ENCODE measurements at regions not wholly inside any gene's neighbourhood (a gene's known extent, or its start where the extent isn't known, plus 50 kb on each side); places are given as distances from the start of the nearest gene placed in this dataset.

DNA sequence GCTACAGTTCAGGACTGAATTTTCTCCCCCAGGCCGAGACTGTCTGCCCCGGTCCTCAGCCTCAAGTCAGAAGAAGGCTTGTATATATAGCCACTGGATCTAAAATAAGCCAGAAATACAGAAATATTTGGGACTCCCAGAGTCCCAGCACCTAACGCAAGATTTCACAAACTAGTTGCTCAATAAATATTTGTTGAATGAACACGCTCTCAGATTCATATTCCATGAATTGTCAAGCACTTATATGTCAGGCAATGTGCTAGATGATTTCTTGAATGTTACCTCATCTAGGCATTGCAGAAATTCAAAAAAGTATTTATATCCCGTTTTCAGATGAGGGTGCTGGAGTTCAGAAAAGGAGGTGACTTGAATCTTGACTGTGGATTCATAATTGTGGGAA, 163.7 kb upstream of the KLHL29 start:
- DNase-seq: no peak
- Histone ChIP-seq H3K36me3 (no peaks in the 10 kb centered on the region), H3K27ac (no peak overlapping the region), H3K4me3 (no peak overlapping the region), H3K9ac (ENCODE audit: low read depth in 2 of 2, low read length in 2 of 2) (no peak overlapping the region), H3K27me3 (no peaks in the 10 kb centered on the region), H3K4me1 (no peaks in the 10 kb centered on the region), H3K9me3 (no peaks in the 10 kb centered on the region)
- intact Hi-C loops (cut with DNase I): no loop called here
- TF ChIP-seq CTCF (IDR thresholded peaks at IDR 0.05): no peak

DNA sequence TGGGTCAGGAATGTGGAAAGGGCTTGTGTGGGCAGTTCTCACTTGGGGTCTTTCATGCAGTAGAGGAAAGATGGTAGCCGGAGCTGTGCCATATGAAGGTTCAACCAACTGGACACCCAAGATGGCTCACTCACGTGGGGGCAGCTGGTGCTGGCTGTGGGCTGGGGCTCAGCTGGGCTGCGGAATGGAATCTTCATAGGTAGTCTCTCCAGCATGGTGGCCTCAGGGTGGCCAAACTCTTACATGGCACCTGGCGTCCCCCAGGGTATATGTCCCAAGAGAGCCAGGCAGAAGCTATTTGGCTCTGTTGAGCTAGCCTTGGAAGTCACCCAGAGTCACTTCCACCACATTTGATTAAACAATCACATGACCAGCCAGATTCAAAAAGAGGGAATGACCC, 163.1 kb upstream of the KLHL29 start:
- Histone ChIP-seq H3K9ac (ENCODE audit: low read depth in 2 of 2, low read length in 2 of 2) (no peak overlapping the region), H3K36me3 (no peaks in the 10 kb centered on the region), H3K9me3 (no peaks in the 10 kb centered on the region), H3K4me3 (no peak overlapping the region), H3K27ac (no peak overlapping the region), H3K4me1 (no peaks in the 10 kb centered on the region), H3K27me3 (no peaks in the 10 kb centered on the region)
- no peak for DNase-seq
- intact Hi-C loops (cut with DNase I): no loop called here
- TF ChIP-seq CTCF (IDR thresholded peaks at IDR 0.05): no peak

DNA sequence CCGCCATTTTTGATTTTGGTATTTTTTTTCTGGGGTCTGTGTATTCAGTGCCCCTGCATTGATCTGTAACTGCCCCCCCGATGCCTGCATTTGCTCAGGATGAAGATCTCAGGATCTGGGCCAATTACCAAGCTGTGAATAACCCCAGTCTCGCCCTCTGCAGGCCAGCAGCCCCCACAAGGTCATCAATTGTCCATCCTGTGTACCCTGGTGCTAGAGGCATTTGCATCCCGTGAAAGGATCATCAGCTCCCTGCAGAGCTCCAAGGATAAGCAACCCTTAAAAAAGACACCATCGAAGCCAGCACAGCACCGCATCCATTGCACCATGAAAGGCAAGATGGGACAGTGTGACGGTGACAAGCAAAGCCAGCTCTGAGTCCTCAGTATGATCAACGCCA, 154.1 kb upstream of the KLHL29 start:
- no peak for TF ChIP-seq CTCF (IDR thresholded peaks at IDR 0.05)
- H3K9ac ChIP-seq (ENCODE audit: low read depth in 2 of 2, low read length in 2 of 2): no peak overlapping the region
- H3K27ac ChIP-seq: no peak overlapping the region
- no peaks in the 10 kb centered on the region for H3K36me3 ChIP-seq
- H3K4me1 ChIP-seq: no peaks in the 10 kb centered on the region
- DNase-seq: no peak
- H3K4me3 ChIP-seq: no peak overlapping the region
- H3K9me3 ChIP-seq: no peaks in the 10 kb centered on the region
- no peaks in the 10 kb centered on the region for H3K27me3 ChIP-seq
- intact Hi-C loops (cut with DNase I): no loop called here

DNA sequence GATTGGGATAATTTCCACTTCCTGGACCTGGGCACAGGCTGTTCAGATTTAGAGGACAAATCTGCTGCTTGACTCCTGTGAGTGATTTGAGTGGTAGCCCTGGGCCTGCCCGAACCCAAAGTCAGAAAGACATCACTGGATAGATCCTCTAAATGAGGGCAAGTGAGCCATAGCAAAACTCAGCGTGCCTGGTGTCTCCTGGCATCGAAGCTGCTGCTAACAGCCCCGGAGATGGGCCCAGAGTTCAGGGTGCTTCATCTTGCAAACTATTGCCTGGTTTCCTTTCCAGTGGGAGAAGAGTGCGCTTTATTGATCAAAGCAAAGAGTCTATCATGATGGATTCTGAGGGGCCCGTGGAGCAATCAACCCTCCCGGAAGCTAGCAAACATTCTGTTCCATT, 153.1 kb upstream of the KLHL29 start:
- DNase-seq: no peak
- no peaks in the 10 kb centered on the region for H3K9me3 ChIP-seq
- H3K4me3 ChIP-seq: no peak overlapping the region
- TF ChIP-seq CTCF (IDR thresholded peaks at IDR 0.05): no peak
- H3K4me1 ChIP-seq: no peaks in the 10 kb centered on the region
- H3K27me3 ChIP-seq: no peaks in the 10 kb centered on the region
- no peak overlapping the region for H3K9ac ChIP-seq (ENCODE audit: low read depth in 2 of 2, low read length in 2 of 2)
- H3K27ac ChIP-seq: no peak overlapping the region
- no peaks in the 10 kb centered on the region for H3K36me3 ChIP-seq
- intact Hi-C loops (cut with DNase I): no loop called here

DNA sequence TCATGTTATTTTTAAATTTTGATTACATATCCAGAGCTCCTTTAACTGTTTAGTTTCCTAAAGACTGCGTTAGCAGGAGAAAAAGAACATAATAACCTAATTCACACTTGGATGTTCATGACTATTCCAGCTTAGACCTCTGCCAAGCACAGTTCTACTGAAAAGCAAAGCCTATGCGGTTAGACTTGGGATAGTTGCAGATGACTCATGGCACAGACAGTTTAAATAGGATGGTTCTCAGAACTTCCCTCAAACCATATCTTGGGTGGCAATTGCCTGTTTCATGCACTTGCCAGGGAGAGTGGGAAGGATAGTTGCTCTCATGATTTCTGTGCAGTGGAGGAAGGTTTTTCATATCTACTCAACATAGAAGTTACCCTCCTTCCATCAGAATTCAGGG, 149.7 kb upstream of the KLHL29 start:
- H3K9me3 ChIP-seq: no peaks in the 10 kb centered on the region
- no peak for TF ChIP-seq CTCF (IDR thresholded peaks at IDR 0.05)
- no peak overlapping the region for H3K27ac ChIP-seq
- no peak overlapping the region for H3K9ac ChIP-seq (ENCODE audit: low read depth in 2 of 2, low read length in 2 of 2)
- H3K4me1 ChIP-seq: no peaks in the 10 kb centered on the region
- H3K36me3 ChIP-seq: no peaks in the 10 kb centered on the region
- intact Hi-C loops (cut with DNase I): no loop called here
- no peak for DNase-seq
- no peaks in the 10 kb centered on the region for H3K27me3 ChIP-seq
- H3K4me3 ChIP-seq: no peak overlapping the region

DNA sequence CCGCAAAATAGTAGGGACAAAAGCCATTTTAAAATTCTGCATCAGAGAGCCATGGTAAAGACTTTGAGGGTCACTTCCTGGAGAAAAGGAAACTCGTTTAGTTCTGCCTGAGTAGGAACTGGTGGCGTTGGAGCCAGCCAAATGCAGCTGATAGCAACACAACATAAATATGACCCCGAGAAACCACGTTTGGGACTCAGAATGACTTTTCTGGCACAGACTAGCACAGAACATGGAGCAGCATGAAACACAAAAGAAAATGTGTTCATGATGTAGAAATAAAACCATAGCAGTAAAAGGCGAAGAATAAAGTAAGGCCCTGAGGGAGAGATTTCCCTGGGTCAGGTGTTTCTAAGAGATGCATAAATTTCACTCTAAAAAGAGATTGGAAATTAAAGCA, 149.2 kb upstream of the KLHL29 start:
- intact Hi-C loops (cut with DNase I): no loop called here
- H3K4me1 ChIP-seq: no peaks in the 10 kb centered on the region
- no peak overlapping the region for H3K4me3 ChIP-seq
- no peak for DNase-seq
- TF ChIP-seq CTCF (IDR thresholded peaks at IDR 0.05): no peak
- no peak overlapping the region for H3K9ac ChIP-seq (ENCODE audit: low read depth in 2 of 2, low read length in 2 of 2)
- no peaks in the 10 kb centered on the region for H3K36me3 ChIP-seq
- H3K9me3 ChIP-seq: no peaks in the 10 kb centered on the region
- no peaks in the 10 kb centered on the region for H3K27me3 ChIP-seq
- H3K27ac ChIP-seq: no peak overlapping the region

All from colonic mucosa (tissue), 4 donors.